Sigmoid colon (tissue), 4 donors: ENCODE measurements at regions not wholly inside any gene's neighbourhood (a gene's known extent, or its start where the extent isn't known, plus 50 kb on each side); places are given as distances from the start of the nearest gene placed in this dataset.

Source experiments
- CTCF ChIP-seq, 4 experiments: fragments of 450-650 bp in 3 of 4; fragments of 200-600 bp in 1 of 4; IDR thresholded peaks; one replicate each; pipeline ENCODE4 v1.5.1; 2016 to 2019; ENCODE audit warnings: antibody characterized with exemption in 4 of 4, mild to moderate bottlenecking in 3 of 4, moderate library complexity in 2 of 4
- EP300 ChIP-seq, 4 donors: sonication (generic); formaldehyde crosslinking; IDR thresholded peaks; one replicate each; pipeline ENCODE4 v1.6.1; 2017; ENCODE audit warnings: antibody characterized with exemption in 4 of 4

GRCh38 chr5:68431601-68432337 is 216.2 kb downstream of the PIK3R1 start:
- TF ChIP-seq CTCF (IDR thresholded peaks at IDR 0.05) (no peak), EP300 (IDR thresholded peaks at IDR 0.05) (no peak)
